ENCODE measurements at regions not wholly inside any gene's neighbourhood (a gene's known extent, or its start where the extent isn't known, plus 50 kb on each side); places are given as distances from the start of the nearest gene placed in this dataset.

DNA sequence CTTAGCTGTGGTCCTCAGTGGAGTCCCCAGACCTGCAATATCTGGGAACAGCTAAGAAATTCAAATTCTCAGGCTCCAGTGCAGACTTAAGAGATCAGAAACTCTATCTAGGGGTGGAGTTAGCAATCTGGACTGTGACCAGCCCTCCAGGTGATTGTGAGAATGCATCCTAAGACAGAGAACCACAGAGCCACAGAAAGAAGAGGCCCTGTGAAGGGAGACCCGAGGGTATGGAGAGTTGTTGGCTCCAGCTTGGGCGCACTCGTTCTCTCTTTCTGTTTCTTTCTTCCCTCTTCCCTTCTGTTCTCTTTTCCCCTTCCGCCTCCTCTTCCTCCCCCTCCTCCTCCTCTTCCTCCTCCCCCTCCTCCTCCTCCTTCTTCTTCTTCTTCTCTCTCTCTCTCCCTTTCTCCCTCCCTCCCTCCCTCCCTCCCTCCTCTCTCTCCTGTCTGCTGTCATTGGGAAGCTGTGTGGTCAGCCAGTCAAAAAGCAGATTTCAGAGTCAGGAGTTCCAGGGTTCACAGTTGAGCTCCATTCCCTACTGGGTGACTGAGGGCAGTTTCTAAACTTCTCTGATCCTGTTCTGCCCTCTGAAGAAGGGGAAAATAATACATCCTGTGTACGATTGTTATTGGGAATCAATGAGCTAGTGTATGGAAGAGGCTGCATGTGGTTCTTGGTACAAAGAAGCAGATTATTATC is 62.1 kb upstream of the STEAP1B start:
- no peak for DNase-seq

DNA sequence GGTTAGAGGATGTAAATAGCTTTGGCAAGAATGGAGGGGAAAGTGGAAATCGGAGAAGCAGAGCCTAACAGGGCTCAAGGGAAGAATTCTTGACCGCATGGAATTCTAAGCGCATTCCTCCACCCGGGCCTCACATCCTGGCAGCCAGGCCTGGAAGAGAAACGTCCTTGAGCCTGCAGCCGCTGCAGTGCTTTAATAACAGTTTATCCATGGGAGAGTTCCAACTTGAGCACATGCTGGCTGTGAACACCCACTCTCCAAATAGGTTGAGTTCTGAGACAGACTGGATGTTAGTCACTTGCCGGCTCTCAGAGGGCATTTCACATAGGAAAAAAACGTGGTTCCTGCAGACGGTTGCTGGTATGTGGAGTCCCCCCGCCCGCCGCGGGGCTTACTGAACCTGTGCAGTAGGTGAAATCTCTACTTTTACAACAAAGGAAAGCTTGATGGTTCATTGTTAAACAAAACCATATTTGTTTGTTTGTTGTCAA is 61.4 kb upstream of the STEAP1B start:
- peak; percentile 71 for DNase-seq

- DNase-seq: peak; percentile 67
Measured at GRCh38 chr7:22559829-22560489, 60.0 kb upstream of the STEAP1B start.

GRCh38 chr7:22557167-22557566 is 57.2 kb upstream of the STEAP1B start:
- no peak for DNase-seq

DNA sequence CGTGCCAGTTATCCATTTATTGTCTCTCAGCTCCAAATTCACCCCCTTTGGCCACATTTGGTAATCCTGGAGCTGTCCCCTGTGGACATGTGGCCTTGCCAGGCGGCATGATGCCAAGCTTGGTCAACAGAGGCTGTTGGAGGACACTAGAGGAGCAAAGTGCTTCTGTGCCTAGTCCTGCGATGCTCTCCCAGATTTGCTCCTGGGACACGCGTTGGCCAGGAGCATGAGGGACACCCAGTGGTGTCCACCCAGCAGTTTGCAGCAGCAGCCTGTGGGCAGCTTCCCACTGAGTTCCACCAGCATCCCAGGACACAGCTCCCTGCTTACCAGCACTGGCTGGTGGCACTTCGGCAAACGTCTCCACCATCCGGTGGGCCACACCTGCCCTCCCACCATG is 55.5 kb upstream of the STEAP1B start:
- no peak for DNase-seq

DNA sequence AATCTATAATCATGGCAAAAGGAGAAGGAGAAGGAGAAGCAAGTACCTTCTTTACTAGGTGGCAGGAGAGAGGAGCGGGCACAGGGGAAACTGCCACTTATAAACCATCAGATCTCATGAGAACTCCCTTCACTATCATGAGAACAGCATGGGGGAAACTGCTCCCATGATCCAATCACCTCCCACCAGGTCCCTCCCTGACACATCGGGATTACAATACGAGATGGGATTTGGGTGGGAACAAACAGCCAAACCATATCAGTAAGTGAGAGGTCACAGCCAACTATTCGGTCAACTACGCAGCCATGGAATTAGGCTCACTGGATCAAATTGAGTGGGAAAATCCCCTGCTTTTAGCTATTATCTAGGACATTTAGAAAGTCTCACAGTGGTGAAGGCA is 54.2 kb upstream of the STEAP1B start:
- DNase-seq: no peak

DNA sequence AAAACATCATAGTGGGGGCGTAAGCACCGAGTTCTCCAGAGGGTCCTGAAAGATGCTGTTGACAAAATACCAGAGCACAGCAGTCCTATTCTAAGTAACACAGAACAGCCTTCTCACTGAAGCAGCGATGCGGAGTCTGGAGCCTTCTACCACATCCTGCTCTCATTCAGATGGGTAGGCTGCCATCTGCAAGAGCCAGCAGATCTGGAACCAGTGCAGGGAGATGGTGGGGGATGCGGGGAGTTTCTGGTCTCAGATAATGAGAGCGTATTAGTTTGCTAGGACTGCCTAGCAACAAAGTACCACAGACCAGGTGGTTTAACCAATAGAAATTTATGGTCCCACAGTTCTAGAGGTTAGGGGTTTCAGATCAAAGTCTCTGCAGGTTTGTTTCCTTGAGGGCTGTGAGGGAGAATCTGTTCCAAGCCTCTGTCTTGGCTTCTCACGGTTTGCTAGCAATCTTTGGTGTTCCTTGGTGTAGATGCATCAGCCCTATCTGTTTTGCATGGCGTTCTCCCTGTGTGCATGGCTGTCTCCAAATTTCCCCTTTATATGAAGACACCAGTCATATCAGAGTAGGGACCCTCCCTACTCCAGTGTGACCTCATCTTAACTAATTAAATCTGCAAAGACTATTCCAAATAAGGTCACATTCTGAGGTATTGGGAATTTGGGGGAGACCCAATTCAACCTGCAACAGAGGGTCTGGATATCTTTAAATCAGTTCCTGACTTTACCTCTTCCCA is 52.0 kb upstream of the STEAP1B start:
- no peak for DNase-seq

DNA sequence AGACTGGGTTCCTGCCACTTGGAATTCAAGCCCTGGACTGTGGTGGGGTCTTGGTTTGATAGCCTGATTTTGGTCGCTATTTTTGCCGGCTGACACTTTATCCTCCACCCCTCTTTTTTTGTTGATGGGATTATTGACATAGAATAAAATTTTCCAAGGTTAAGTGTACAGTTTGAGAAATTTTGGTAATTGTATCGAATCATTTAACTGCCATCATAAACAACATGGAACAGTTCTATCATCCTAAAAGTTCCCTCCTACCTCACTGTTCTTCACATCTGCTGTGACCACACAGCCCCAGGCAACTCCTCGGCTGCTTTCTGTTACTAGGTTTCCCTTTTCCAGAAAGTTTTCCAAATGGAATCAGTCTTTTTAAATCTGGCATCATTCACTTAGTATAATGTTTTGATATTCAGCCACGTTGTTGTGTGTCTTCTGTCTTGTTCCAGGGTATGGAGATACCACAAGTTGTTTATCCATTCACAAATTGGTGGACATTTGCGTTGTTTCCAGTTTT is 50.6 kb upstream of the STEAP1B start:
- DNase-seq: no peak

- peak; percentile 55 for DNase-seq
Measured at GRCh38 chr7:22549667-22550513, 49.9 kb upstream of the STEAP1B start.

All from left kidney (tissue), 1 donor.